GM10248 (cell line): ENCODE measurements at regions not wholly inside any gene's neighbourhood (a gene's known extent, or its start where the extent isn't known, plus 50 kb on each side); places are given as distances from the start of the nearest gene placed in this dataset.
"Not testable (repeated sequence)": the region's sequence is repeated elsewhere in the genome, so short reads cannot be mapped to it uniquely, and the experiment has no call there.

Experiments used
- CTCF ChIA-PET: fragments of 300-600 bp; sonication (Branson Sonifier 250); formaldehyde crosslinking; extraction: SDS; loops from one replicate; lab custom pipeline; 2021; ENCODE audit warnings: antibody characterized with exemption; lab: Yijun Ruan, JAX
- POLR2A ChIA-PET: fragments of 350-650 bp; sonication (Branson Sonifier 250); formaldehyde crosslinking; extraction: SDS; loops from one replicate; lab custom pipeline; 2020; ENCODE audit warnings: antibody characterized with exemption; lab: Yijun Ruan, JAX
- DNase-seq: peaks from one replicate; pipeline ENCODE4 v3.0.0; 2012; ENCODE audit errors: extremely low spot score
- CTCF ChIP-seq: IDR thresholded peaks from 2 replicates; pipeline ENCODE4 v1.5.1; 2012; ENCODE audit warnings: mild to moderate bottlenecking, low read depth; ENCODE audit errors: extremely low read depth, missing control alignments, control extremely low read depth

DNA sequence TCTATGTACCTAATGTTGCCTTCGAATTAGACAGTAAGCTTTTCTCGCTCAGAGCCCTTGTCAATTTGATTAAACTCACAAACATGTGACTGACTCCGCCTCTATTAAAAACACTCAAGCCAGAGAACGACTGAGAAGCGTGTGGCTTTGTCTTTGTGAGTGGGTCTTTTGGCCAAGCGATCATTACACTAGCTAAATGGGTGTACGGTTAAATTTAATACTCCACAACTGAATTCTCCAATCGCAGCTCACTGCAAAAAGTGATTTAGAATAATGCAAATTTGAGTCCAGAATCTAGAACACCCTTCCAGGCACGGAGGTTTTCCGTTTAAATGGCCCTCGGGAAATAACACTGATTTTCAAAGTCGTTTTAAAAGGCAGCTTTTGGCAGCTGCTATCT lies 253.7 kb downstream of the EFCAB11 start:
- CTCF ChIA-PET: interaction anchor here (1.1 to 1.3 kb wide), 2 partner anchors 13 to 245 kb away, joined by 3 read pairs; no protein-coding TSS in a partner anchor

DNA sequence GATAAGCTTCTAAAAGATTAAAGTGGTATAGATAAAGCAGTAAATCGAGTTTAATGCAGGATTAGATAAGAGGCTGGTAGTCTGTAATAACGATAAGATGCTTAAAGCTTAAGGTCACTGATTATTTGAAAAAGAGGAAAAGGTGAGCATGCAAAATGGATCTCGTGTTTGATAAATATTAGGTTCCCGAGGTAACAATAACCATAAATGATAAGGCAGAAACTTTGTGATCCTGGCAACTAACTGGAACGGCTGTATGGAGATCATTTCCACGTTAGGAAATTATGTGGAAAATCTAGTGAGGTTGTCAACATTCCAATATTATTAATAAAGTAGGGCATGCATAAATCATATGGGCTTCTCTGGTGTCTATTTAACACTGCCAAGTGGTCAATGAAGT lies 255.5 kb downstream of the EFCAB11 start:
- DNase-seq: no peak
- ChIA-PET CTCF (interaction anchor here (1.1 to 1.2 kb wide), 3 partner anchors 9 to 65 kb away, joined by 3 read pairs; no protein-coding TSS in a partner anchor), POLR2A (no interaction called here)
- TF ChIP-seq CTCF: no peak

More for the DNA sequence above, 253.7 kb downstream of the EFCAB11 start:
- no peak for TF ChIP-seq CTCF
- POLR2A ChIA-PET: no interaction called here
- no peak for DNase-seq

GRCh38 chr14:89697281-89698060 lies 257.1 kb downstream of the EFCAB11 start:
- POLR2A ChIA-PET: no interaction called here
- no peak for TF ChIP-seq CTCF
- DNase-seq: no peak
- CTCF ChIA-PET: interaction anchor here (1.1 to 1.7 kb wide), 2 partner anchors 12 to 17 kb away, joined by 3 to 5 read pairs; no protein-coding TSS in a partner anchor

- no peak for TF ChIP-seq CTCF
- ChIA-PET CTCF (interaction anchor here (1.7 kb wide), 1 partner anchor 11 kb away, joined by 5 read pairs; no protein-coding TSS in a partner anchor), POLR2A (interaction anchor here (0.6 kb wide), 1 partner anchor 431 kb away, joined by 4 read pairs; no protein-coding TSS in a partner anchor)
- no peak for DNase-seq
These were observed 258.7 kb downstream of the EFCAB11 start for GRCh38 chr14:89695846-89696245.

DNA sequence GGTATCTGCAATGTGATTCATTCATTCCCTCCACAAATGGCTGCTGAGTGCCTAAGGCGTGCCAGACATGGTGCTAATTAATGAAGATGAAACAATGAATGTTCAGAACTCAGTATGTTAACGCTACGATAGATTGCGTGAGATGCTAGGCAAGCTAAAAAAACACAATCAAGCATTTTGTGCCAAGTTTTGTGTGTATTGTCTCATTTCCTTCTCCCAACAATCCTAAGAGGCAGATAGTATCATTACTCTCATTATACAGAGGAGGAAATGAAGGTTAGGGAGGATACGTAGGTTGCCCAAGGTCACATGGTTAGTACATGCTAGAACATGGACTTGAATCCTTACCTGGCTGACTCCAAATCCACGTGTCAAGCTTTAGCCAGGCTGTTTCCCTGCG lies 264.4 kb downstream of the EFCAB11 start:
- POLR2A ChIA-PET: no interaction called here
- no peak for DNase-seq

DNA sequence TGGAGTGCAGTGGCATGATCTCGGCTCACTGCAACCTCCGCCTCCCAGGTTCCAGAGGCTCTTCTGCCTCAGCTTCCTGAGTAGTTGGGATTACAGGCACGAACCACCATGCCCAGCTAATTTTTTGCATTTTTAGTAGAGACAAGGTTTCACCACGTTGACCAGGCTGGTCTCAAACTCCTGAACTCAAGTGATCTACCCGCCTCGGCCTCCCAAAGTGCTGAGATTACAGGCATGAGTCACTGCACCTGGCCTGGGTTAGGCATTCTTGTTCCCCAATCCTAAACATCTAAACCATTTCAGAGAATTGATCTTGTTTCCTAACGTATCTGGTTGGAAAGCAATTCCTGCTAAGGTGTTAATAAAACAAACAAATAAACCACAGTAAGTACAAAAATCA lies 264.8 kb downstream of the EFCAB11 start:
- CTCF ChIA-PET, DNase-seq, POLR2A ChIA-PET: not testable (repeated sequence)

More for the DNA sequence above, 264.4 kb downstream of the EFCAB11 start:
- CTCF ChIA-PET: no interaction called here
- no peak for TF ChIP-seq CTCF
